ENCODE measurements at regions not wholly inside any gene's neighbourhood (a gene's known extent, or its start where the extent isn't known, plus 50 kb on each side); places are given as distances from the start of the nearest gene placed in this dataset.

DNA sequence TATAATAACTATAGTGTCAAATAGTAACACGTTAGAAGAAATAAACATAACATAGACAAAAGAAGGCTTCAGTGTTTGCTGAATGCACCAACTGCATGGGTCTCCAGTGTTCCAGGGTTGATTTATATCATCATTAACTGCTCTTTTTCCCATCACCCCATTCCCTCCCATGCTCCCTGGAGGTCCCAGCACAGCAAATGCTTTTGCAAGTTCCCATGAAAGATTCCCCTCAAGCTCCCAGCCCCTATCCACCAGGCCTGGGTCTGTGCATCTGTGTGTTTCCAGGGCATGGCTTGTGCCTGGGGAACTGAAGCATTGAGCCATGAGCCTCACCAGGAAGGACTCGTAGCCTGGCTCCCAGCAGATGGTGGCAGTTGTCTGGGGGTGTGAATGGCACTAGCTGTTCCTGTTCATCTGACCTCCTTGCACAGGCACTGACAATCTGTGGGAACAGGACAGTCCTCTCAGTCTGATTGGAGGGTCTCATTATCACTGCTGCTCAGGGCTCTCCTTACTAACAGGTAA lies 164.6 kb upstream of the RMP24 start:
- CTCF ChIA-PET = no interaction called here
- Histone ChIP-seq H3K27ac (ENCODE audit: extremely low read depth, low read depth, low read length) (no peak overlapping the region), H3K36me3 (ENCODE audit: control insufficient read depth in 2 of 2, insufficient read depth in 1 of 2, low read length in 2 of 2) (no peaks in the 10 kb centered on the region), H3K4me3 (ENCODE audit: low read depth, low read length) (no peak overlapping the region), H3K4me1 (ENCODE audit: control insufficient read depth, insufficient read depth, low read length) (no peaks in the 10 kb centered on the region), H3K9me3 (ENCODE audit: control insufficient read depth, insufficient read depth, low read depth, low read length) (no peaks in the 10 kb centered on the region)
- POLR2A ChIA-PET = no interaction called here
- TF ChIP-seq ZBTB8A (tag by site-specific recombination; IDR thresholded peaks at IDR 0.05) = no peak
- TF ChIP-seq ZNF76 (tag by site-specific recombination; IDR thresholded peaks at IDR 0.05; ENCODE audit: borderline replicate concordance, low read depth) = no peak
- TF ChIP-seq IKZF3 (tag by site-specific recombination; IDR thresholded peaks at IDR 0.05) = no peak
- TF ChIP-seq ZNF394 (tag by site-specific recombination; IDR thresholded peaks at IDR 0.05; ENCODE audit: borderline replicate concordance) = no peak
- TF ChIP-seq TSHZ1 (tag by site-specific recombination; IDR thresholded peaks at IDR 0.05; ENCODE audit: borderline replicate concordance) = no peak
- TF ChIP-seq, protein P1, sequence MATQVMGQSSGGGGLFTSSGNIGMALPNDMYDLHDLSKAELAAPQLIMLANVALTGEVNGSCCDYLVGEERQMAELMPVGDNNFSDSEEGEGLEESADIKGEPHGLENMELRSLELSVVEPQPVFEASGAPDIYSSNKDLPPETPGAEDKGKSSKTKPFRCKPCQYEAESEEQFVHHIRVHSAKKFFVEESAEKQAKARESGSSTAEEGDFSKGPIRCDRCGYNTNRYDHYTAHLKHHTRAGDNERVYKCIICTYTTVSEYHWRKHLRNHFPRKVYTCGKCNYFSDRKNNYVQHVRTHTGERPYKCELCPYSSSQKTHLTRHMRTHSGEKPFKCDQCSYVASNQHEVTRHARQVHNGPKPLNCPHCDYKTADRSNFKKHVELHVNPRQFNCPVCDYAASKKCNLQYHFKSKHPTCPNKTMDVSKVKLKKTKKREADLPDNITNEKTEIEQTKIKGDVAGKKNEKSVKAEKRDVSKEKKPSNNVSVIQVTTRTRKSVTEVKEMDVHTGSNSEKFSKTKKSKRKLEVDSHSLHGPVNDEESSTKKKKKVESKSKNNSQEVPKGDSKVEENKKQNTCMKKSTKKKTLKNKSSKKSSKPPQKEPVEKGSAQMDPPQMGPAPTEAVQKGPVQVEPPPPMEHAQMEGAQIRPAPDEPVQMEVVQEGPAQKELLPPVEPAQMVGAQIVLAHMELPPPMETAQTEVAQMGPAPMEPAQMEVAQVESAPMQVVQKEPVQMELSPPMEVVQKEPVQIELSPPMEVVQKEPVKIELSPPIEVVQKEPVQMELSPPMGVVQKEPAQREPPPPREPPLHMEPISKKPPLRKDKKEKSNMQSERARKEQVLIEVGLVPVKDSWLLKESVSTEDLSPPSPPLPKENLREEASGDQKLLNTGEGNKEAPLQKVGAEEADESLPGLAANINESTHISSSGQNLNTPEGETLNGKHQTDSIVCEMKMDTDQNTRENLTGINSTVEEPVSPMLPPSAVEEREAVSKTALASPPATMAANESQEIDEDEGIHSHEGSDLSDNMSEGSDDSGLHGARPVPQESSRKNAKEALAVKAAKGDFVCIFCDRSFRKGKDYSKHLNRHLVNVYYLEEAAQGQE (tag by site-specific recombination; IDR thresholded peaks at IDR 0.05) = no peak
- TF ChIP-seq ZNF214 (tag by site-specific recombination; IDR thresholded peaks at IDR 0.05; ENCODE audit: borderline replicate concordance) = no peak
- no peak for TF ChIP-seq BCL11B (tag by site-specific recombination; IDR thresholded peaks at IDR 0.05; ENCODE audit: low read depth)
- TF ChIP-seq ZNF561 (tag by site-specific recombination; IDR thresholded peaks at IDR 0.05; ENCODE audit: borderline replicate concordance) = no peak
- TF ChIP-seq ZNF133 (tag by site-specific recombination; IDR thresholded peaks at IDR 0.05) = no peak

DNA sequence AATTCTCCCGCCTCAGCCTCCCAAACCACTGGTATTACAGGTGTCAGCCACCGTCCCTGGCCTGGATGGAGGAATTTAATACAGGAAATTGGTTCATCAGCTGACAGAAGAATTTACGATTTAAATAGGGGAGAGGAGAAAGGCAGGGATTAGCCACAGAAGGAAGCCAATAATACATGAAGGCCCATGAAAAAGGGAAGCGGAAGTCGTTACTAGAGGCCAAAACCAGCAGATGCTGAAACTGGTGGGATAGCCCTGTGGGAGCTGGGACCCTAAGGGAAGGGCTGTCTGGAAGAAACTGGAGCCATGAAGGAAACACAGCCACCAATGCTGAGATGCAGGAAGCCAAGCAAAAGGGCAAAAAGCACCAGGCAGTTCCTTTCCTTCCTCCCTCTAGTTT lies 163.7 kb upstream of the RMP24 start:
- CTCF ChIA-PET = interaction anchor here (1.3 kb wide), 1 partner anchor 21 kb away, joined by 3 read pairs; no protein-coding TSS in a partner anchor
- no peak overlapping the region for H3K4me3 ChIP-seq (ENCODE audit: low read depth, low read length)
- H3K27ac ChIP-seq (ENCODE audit: extremely low read depth, low read depth, low read length) = no peak overlapping the region
- no peaks in the 10 kb centered on the region for H3K4me1 ChIP-seq (ENCODE audit: control insufficient read depth, insufficient read depth, low read length)
- POLR2A ChIA-PET = no interaction called here
- no peaks in the 10 kb centered on the region for H3K9me3 ChIP-seq (ENCODE audit: control insufficient read depth, insufficient read depth, low read depth, low read length)
- no peaks in the 10 kb centered on the region for H3K36me3 ChIP-seq (ENCODE audit: control insufficient read depth in 2 of 2, insufficient read depth in 1 of 2, low read length in 2 of 2)
- TF ChIP-seq ZNF529 (tag by site-specific recombination; IDR thresholded peaks at IDR 0.05; ENCODE audit: insufficient replicate concordance) = no peak
- no peak for TF ChIP-seq ZNF621 (tag by site-specific recombination; IDR thresholded peaks at IDR 0.05)
- TF ChIP-seq ZNF132 (tag by site-specific recombination; IDR thresholded peaks at IDR 0.05; ENCODE audit: borderline replicate concordance) = no peak
- TF ChIP-seq ZNF221 (tag by site-specific recombination; IDR thresholded peaks at IDR 0.05; ENCODE audit: borderline replicate concordance) = no peak
- no peak for TF ChIP-seq ZNF26 (tag by site-specific recombination; IDR thresholded peaks at IDR 0.05)
- no peak for TF ChIP-seq IKZF3 (tag by site-specific recombination; IDR thresholded peaks at IDR 0.05)
- TF ChIP-seq KLF8 (tag by site-specific recombination; IDR thresholded peaks at IDR 0.05) = no peak
- TF ChIP-seq WT1 (tag by site-specific recombination; IDR thresholded peaks at IDR 0.05) = no peak
- no peak for TF ChIP-seq ZNF423 (tag by site-specific recombination; IDR thresholded peaks at IDR 0.05)
- TF ChIP-seq TSHZ1 (tag by site-specific recombination; IDR thresholded peaks at IDR 0.05; ENCODE audit: borderline replicate concordance) = no peak
- TF ChIP-seq ZNF677 (tag by site-specific recombination; IDR thresholded peaks at IDR 0.05) = no peak
- TF ChIP-seq RBAK (tag by site-specific recombination; IDR thresholded peaks at IDR 0.05) = no peak
- no peak for TF ChIP-seq SCRT2 (tag by site-specific recombination; IDR thresholded peaks at IDR 0.05)
- no peak for TF ChIP-seq MEIS1 (CRISPR knock-in tag; IDR thresholded peaks at IDR 0.05; ENCODE audit: borderline replicate concordance)
- TF ChIP-seq ZNF76 (tag by site-specific recombination; IDR thresholded peaks at IDR 0.05; ENCODE audit: borderline replicate concordance, low read depth) = no peak
- no peak for TF ChIP-seq ZNF48 (tag by site-specific recombination; IDR thresholded peaks at IDR 0.05)
